IgD-negative memory B cell (primary cell): ENCODE measurements at regions not wholly inside any gene's neighbourhood (a gene's known extent, or its start where the extent isn't known, plus 50 kb on each side); places are given as distances from the start of the nearest gene placed in this dataset.

Source experiments
- H3K27ac Mint-ChIP-seq, 3 donors: one replicate each; pipeline ENCODE4 v1.8.0; 2020 to 2022; ENCODE audit warnings: mild to moderate bottlenecking in 3 of 3, mixed read lengths in 3 of 3, moderate library complexity in 1 of 3
- H3K27me3 Mint-ChIP-seq: one replicate; pipeline ENCODE4 v1.8.0; 2021; ENCODE audit warnings: mixed read lengths
- H3K36me3 Mint-ChIP-seq: one replicate; pipeline ENCODE4 v1.8.0; 2020; ENCODE audit warnings: mild to moderate bottlenecking, mixed read lengths
- H3K4me1 Mint-ChIP-seq, 3 donors: one replicate each; pipeline ENCODE4 v1.8.0; 2020 to 2022; ENCODE audit warnings: mixed read lengths in 3 of 3, mild to moderate bottlenecking in 1 of 3
- H3K4me3 Mint-ChIP-seq, 4 donors: one replicate each; pipeline ENCODE4 v1.8.0; 2020 to 2022; ENCODE audit warnings: mild to moderate bottlenecking in 4 of 4, mixed read lengths in 4 of 4, moderate library complexity in 3 of 4
- H3K9me3 Mint-ChIP-seq, 3 donors: one replicate each; pipeline ENCODE4 v1.8.0; 2020 to 2021; ENCODE audit warnings: mixed read lengths in 3 of 3, mild to moderate bottlenecking in 1 of 3

- Mint-ChIP-seq H3K27me3 (no peaks in the 10 kb centered on the region), H3K27ac (no peak overlapping the region), H3K36me3 (no peaks in the 10 kb centered on the region), H3K4me3 (no peak overlapping the region), H3K4me1 (no peaks in the 10 kb centered on the region), H3K9me3 (peaks cover 3 to 12% (median 4%) of the 10 kb centered on the region in 3 donors)
Observed at GRCh38 chr2:117212562-117212961, 601.9 kb upstream of the DDX18 start.

DNA sequence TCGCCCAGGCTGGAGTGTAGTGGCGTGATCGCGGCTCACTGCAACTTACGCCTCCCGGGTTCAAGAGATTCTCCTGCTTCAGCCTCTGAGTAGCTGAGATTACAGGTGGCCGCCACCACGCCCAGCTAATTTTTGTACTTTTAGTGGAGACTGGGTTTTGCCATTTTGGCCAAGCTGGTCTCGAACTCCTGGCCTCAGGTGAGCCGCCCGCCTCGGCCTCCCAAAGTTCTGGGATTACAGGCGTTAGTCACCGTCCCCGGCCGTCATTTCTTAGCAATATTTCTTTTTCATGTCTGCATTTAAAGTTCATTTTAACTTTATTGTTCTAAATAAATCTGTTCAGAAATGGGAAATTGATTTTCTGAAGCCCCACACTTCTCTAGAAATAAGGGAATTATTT lies 597.3 kb upstream of the DDX18 start:
- no peaks in the 10 kb centered on the region for H3K36me3 Mint-ChIP-seq
- H3K4me3 Mint-ChIP-seq, result no peak overlapping the region
- H3K9me3 Mint-ChIP-seq, result peaks cover 3 to 25% (median 4%) of the 10 kb centered on the region in 3 donors
- no peaks in the 10 kb centered on the region for H3K27me3 Mint-ChIP-seq
- no peaks in the 10 kb centered on the region for H3K4me1 Mint-ChIP-seq
- H3K27ac Mint-ChIP-seq, result no peak overlapping the region

- H3K9me3 Mint-ChIP-seq, result peaks cover 2 to 20% (median 3%) of the 10 kb centered on the region in 3 donors
- H3K27me3 Mint-ChIP-seq, result no peaks in the 10 kb centered on the region
- no peaks in the 10 kb centered on the region for H3K4me1 Mint-ChIP-seq
- no peaks in the 10 kb centered on the region for H3K36me3 Mint-ChIP-seq
- H3K27ac Mint-ChIP-seq, result no peak overlapping the region
- H3K4me3 Mint-ChIP-seq, result no peak overlapping the region
Observed at GRCh38 chr2:117222809-117223208, 591.7 kb upstream of the DDX18 start.

DNA sequence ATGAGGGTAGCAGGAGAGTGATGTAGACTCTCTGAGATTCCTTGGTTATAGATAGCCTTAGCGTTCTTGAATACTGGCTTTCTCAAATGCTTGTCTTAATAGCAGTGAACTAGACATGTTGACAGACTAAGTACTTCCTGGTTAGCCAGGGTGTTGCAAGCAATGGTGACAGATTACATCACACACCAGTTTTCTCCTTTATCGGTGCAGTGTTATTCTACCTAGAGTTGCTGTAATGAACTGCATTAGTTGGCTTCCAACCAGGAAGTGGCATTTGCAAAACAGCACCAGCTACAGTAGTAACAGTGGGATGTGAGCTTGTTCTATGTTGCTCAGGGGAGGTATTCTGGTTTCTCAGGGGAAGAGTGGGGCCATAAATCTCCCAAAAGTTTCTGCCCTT lies 582.2 kb upstream of the DDX18 start:
- Mint-ChIP-seq H3K9me3 (peaks cover 6 to 7% (median 7%) of the 10 kb centered on the region in 3 donors), H3K36me3 (no peaks in the 10 kb centered on the region), H3K27ac (no peak overlapping the region), H3K4me3 (no peak overlapping the region), H3K27me3 (no peaks in the 10 kb centered on the region), H3K4me1 (no peaks in the 10 kb centered on the region)

DNA sequence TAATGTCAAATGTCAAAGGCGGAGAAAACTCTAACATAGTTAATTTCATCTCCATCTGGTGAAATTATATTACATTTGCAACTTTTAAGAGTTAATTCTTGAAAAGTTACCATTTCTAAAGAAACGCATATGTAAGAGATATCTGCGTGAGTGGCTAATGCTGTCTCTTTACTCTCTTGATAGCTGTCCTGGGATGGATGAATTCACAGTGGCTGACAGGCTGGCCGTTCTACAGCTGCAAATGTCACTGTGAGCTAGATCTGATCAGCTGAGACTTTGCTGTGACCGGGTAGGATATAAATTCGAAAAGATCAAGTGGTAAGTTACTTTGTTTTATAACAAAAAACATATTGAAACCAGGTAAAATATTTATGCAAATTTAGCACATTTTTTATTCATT lies 557.1 kb upstream of the DDX18 start:
- peaks cover 5 to 6% (median 6%) of the 10 kb centered on the region in 3 donors for H3K9me3 Mint-ChIP-seq
- H3K36me3 Mint-ChIP-seq, result peaks cover 1% of the 10 kb centered on the region
- H3K27me3 Mint-ChIP-seq, result no peaks in the 10 kb centered on the region
- no peak overlapping the region for H3K27ac Mint-ChIP-seq
- H3K4me1 Mint-ChIP-seq, result no peaks in the 10 kb centered on the region
- no peak overlapping the region for H3K4me3 Mint-ChIP-seq

DNA sequence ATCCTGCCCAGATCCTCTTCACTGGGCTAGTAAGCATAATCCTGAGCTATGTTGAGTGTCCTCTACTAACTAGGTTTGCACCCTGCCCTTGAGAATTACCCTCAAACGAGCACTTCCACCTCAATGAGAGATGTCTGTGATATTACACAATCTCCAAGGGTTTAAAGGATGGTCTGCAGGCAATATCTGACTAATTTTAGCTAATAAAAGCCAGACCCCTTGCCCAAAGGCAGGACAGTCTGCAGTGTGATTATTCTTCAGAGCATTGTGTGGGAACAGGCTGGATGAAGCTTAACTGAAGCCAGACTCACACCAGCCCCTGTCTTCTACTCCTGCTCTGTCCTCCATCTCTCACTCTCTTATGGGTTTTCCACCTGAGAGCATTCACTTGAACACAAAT lies 544.9 kb upstream of the DDX18 start:
- Mint-ChIP-seq H3K36me3 (no peaks in the 10 kb centered on the region), H3K4me1 (no peaks in the 10 kb centered on the region), H3K27ac (no peak overlapping the region), H3K9me3 (peaks cover 2 to 7% (median 5%) of the 10 kb centered on the region in 3 donors), H3K27me3 (no peaks in the 10 kb centered on the region), H3K4me3 (no peak overlapping the region)

DNA sequence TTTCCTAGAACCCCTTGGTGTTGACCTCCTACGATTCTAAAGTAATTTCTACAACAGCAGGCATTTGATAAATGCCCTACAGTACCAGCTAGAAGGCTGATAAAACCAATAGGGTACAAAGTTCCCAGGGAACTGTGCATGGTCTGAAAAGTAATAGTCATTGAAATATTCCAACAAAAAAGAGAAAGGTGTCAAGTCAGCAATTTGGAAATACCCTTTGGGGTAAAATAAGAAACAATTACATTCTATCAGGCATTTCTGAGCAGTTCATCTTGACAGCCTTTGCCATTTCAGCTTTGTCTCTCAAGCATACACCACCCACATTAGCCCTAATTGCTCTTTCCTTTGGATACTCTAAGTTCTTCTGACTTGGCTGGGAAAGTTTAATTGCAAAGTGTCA lies 542.9 kb upstream of the DDX18 start:
- Mint-ChIP-seq H3K27me3 (no peaks in the 10 kb centered on the region), H3K27ac (no peak overlapping the region), H3K4me1 (no peaks in the 10 kb centered on the region), H3K36me3 (peaks cover 2% of the 10 kb centered on the region), H3K4me3 (no peak overlapping the region), H3K9me3 (peaks cover 0 to 7% (median 0%) of the 10 kb centered on the region in 3 donors)

- H3K9me3 Mint-ChIP-seq, result peaks cover 0 to 5% (median 0%) of the 10 kb centered on the region in 3 donors
Observed at GRCh38 chr2:117273009-117273671, 541.4 kb upstream of the DDX18 start.

DNA sequence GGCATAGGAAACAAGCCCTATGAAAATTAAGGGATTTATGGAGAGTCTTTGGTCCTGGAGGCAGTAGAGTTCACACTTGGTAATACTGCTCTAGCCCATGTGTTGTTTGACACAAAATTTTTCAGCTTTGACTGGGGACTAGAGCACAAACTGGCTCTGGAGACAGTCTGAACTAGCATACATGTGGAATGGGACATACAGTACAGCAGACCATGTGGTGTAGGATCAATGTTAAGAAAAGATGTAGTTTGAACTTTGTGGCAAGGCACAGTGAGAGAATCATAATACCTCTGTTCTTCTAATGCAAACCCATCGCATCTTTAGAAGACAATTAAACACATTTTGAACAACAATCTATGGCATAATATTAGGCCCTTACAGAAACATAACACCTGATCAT lies 521.5 kb upstream of the DDX18 start:
- Mint-ChIP-seq H3K9me3 (peaks cover 0 to 1% (median 0%) of the 10 kb centered on the region in 3 donors), H3K4me3 (no peak overlapping the region), H3K27ac (no peak overlapping the region), H3K36me3 (no peaks in the 10 kb centered on the region), H3K27me3 (no peaks in the 10 kb centered on the region), H3K4me1 (no peaks in the 10 kb centered on the region)

More at GRCh38 chr2:117273009-117273671, 541.4 kb upstream of the DDX18 start:
- Mint-ChIP-seq H3K27me3 (no peaks in the 10 kb centered on the region), H3K4me3 (no peak overlapping the region), H3K36me3 (peaks cover 2% of the 10 kb centered on the region), H3K4me1 (no peaks in the 10 kb centered on the region), H3K27ac (no peak overlapping the region)

DNA sequence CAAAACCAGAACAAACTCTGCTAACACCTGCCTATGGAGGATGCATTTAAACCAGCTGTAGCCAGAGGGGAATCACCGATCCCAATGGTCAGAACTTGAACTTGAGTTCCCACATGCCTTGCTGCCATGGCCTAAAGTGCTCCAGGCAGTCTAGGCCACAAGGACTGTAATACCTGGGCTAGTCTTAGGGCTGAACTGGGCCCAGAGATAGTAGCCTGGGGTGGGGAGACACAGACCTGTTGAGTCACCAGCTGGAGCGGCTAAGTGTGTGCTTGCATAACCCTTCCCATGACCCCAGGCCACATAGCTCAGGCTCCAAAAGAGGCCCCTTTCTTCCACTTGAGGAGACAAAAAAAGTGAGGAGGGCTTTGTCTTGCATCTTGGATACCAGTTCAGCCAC lies 515.0 kb upstream of the DDX18 start:
- H3K9me3 Mint-ChIP-seq, result peaks cover 0 to 9% (median 1%) of the 10 kb centered on the region in 3 donors
- H3K4me3 Mint-ChIP-seq, result no peak overlapping the region
- no peaks in the 10 kb centered on the region for H3K27me3 Mint-ChIP-seq
- no peaks in the 10 kb centered on the region for H3K36me3 Mint-ChIP-seq
- H3K4me1 Mint-ChIP-seq, result no peaks in the 10 kb centered on the region
- H3K27ac Mint-ChIP-seq, result no peak overlapping the region

DNA sequence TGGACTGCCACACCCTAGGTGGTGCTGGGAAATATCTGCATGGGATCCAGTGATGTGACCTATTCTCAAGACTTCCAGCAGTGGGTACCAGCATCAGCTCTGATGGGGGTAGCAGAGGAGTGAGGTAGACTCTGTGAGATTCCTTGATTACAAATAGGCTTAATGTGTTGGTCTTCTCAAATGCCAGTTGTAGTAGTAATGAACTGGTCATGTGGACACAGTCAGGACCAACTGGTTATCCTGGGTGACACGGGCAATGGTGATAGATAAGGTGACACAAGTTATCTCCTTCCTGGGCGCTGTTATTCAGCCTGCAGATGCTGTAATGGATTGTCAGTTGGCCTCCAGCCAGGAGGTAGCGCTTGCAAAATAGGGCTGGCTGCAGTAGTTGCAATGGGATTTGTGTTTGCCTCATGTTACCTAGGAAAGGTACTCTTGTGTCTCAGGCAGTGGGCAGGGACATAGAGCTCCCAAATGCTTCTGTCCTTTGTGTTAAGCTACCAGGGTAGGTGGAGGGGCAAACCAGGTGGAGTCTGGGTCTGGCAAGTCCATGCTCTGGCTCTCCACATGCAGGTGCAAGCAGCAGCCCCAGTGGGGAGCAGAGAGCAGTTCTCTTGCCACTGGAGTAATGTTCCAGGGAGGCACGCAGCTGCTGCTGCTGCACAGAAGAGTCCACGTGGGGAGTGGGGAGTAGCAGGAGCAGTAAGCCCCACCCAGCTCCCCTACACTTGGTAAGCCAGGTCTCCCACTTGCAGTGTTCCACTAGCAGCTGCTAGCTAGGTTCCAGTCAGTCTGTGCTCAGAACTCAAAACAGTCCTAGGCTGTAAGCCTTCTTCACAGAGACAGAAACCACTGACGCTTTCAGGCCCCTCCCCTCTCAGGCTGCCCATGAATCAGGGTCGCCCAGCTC lies 505.4 kb upstream of the DDX18 start:
- H3K27me3 Mint-ChIP-seq, result no peaks in the 10 kb centered on the region
- peaks cover 2% of the 10 kb centered on the region for H3K36me3 Mint-ChIP-seq
- H3K4me3 Mint-ChIP-seq, result no peak overlapping the region
- H3K4me1 Mint-ChIP-seq, result no peaks in the 10 kb centered on the region
- peaks cover 0 to 16% (median 2%) of the 10 kb centered on the region in 3 donors for H3K9me3 Mint-ChIP-seq
- H3K27ac Mint-ChIP-seq, result no peak overlapping the region

- H3K27ac Mint-ChIP-seq, result no peak overlapping the region
- H3K9me3 Mint-ChIP-seq, result peaks cover 0 to 7% (median 1%) of the 10 kb centered on the region in 3 donors
- no peaks in the 10 kb centered on the region for H3K36me3 Mint-ChIP-seq
- H3K27me3 Mint-ChIP-seq, result no peaks in the 10 kb centered on the region
- no peaks in the 10 kb centered on the region for H3K4me1 Mint-ChIP-seq
- no peak overlapping the region for H3K4me3 Mint-ChIP-seq
Observed at GRCh38 chr2:117321816-117322215, 492.7 kb upstream of the DDX18 start.

DNA sequence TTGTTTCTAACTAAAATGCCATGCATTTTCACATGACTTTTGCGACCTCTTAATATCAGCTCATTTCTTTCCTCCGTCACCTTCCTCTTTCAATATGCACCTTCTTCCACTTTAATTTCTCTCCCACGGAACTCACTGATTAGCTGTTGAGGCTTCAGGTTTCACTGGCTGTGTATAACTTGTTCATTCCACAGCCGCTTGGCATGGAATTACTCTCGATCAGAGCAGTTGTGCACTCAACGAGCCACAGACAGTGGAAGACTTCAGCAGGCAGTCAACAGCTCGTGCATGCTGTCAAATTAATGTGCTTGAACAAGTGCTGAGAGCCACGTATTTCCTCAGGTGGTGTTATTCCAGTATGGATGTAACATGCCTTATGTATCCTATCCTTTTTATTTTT lies 491.2 kb upstream of the DDX18 start:
- Mint-ChIP-seq H3K27me3 (no peaks in the 10 kb centered on the region), H3K4me3 (no peak overlapping the region), H3K4me1 (no peaks in the 10 kb centered on the region), H3K27ac (no peak overlapping the region), H3K36me3 (no peaks in the 10 kb centered on the region), H3K9me3 (peaks cover 0 to 3% (median 1%) of the 10 kb centered on the region in 3 donors)

- no peaks in the 10 kb centered on the region for H3K36me3 Mint-ChIP-seq
- no peak overlapping the region for H3K27ac Mint-ChIP-seq
- H3K27me3 Mint-ChIP-seq, result no peaks in the 10 kb centered on the region
- no peak overlapping the region for H3K4me3 Mint-ChIP-seq
- no peaks in the 10 kb centered on the region for H3K4me1 Mint-ChIP-seq
- peaks cover 2 to 4% (median 2%) of the 10 kb centered on the region in 3 donors for H3K9me3 Mint-ChIP-seq
Observed at GRCh38 chr2:117330641-117331040, 483.9 kb upstream of the DDX18 start.

DNA sequence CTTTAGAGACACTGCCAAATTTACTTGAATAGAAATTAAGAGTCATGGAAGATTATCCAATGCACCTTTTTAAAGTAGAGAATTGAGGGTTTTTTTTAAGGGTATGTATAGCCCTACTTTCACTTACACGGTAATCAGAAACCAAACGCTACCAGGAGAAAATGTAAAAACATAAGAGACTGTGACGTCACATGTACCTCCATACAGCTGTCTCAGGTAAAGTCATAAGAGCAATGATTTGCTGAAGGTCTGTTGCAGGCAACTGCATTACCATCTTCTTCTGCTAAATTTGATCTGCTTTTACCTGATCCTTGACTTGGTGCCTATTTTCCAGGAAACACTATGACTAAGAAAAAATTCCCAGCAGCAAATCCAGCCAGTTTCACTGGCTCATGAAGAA lies 478.5 kb upstream of the DDX18 start:
- Mint-ChIP-seq H3K36me3 (no peaks in the 10 kb centered on the region), H3K27ac (no peak overlapping the region), H3K9me3 (peaks cover 2 to 4% (median 2%) of the 10 kb centered on the region in 3 donors), H3K4me1 (no peaks in the 10 kb centered on the region), H3K27me3 (no peaks in the 10 kb centered on the region), H3K4me3 (no peak overlapping the region)
